Mesenchymal stem cell (in vitro differentiated cells and primary cell): ENCODE measurements at regions not wholly inside any gene's neighbourhood (a gene's known extent, or its start where the extent isn't known, plus 50 kb on each side); places are given as distances from the start of the nearest gene placed in this dataset.

Experiments
- DNase-seq: peaks from one replicate; pipeline ENCODE4 v3.0.0-alpha.2; 2013
- H2AFZ ChIP-seq: one replicate; pipeline ENCODE4 v1.6.1; 2013; ENCODE audit warnings: low read depth, mild to moderate bottlenecking, control low read depth, inconsistent platforms, low read length, moderate library complexity
- H2AK5ac ChIP-seq: 2 replicates; pipeline ENCODE4 v1.6.1; 2013; ENCODE audit warnings: low read length, moderate library complexity, mild to moderate bottlenecking, inconsistent platforms; ENCODE audit not compliant: severe bottlenecking
- H2BK120ac ChIP-seq: one replicate; pipeline ENCODE4 v1.6.1; 2013; ENCODE audit warnings: low read depth, mild to moderate bottlenecking, inconsistent platforms, low read length, moderate library complexity
- H2BK12ac ChIP-seq, 2 experiments: one replicate each; pipeline ENCODE4 v1.6.1; 2013; ENCODE audit warnings: inconsistent platforms in 2 of 2, low read length in 2 of 2, mild to moderate bottlenecking in 2 of 2, moderate library complexity in 2 of 2, control low read depth in 1 of 2
- H2BK15ac ChIP-seq: one replicate; pipeline ENCODE4 v1.6.1; 2013; ENCODE audit warnings: mild to moderate bottlenecking, low read depth, inconsistent platforms; ENCODE audit not compliant: poor library complexity, severe bottlenecking
- H2BK5ac ChIP-seq: 2 replicates; pipeline ENCODE4 v1.6.1; 2013; ENCODE audit warnings: low read depth, mild to moderate bottlenecking, low read length, control low read depth, inconsistent platforms; ENCODE audit not compliant: poor library complexity, severe bottlenecking
- H3K14ac ChIP-seq, 2 experiments: one replicate each; pipeline ENCODE4 v1.6.1; 2013; ENCODE audit warnings: inconsistent platforms in 2 of 2, low read length in 2 of 2, control low read depth in 1 of 2, mild to moderate bottlenecking in 1 of 2, moderate library complexity in 1 of 2
- H3K18ac ChIP-seq, 2 experiments: one replicate each; pipeline ENCODE4 v1.6.1; 2013; ENCODE audit warnings: inconsistent platforms in 2 of 2, low read length in 2 of 2, control low read depth in 1 of 2, low read depth in 1 of 2, mild to moderate bottlenecking in 1 of 2
- H3K23ac ChIP-seq, 2 experiments: one replicate each; pipeline ENCODE4 v1.6.1; 2013; ENCODE audit warnings: inconsistent platforms in 2 of 2, low read length in 2 of 2, mild to moderate bottlenecking in 2 of 2, moderate library complexity in 2 of 2, control low read depth in 1 of 2
- H3K27ac ChIP-seq: 2 replicates; pipeline ENCODE4 v1.5.1; 2013; ENCODE audit warnings: mild to moderate bottlenecking, moderate library complexity, low read length, control low read depth, inconsistent platforms; ENCODE audit not compliant: poor library complexity, severe bottlenecking
- H3K27me3 ChIP-seq, 2 experiments: 2 replicates each; pipeline versions ENCODE4 v1.6.1 to v1.7.0; 2013; ENCODE audit warnings: low read length in 2 of 2, mild to moderate bottlenecking in 2 of 2, moderate library complexity in 2 of 2, control low read depth in 1 of 2, inconsistent platforms in 1 of 2; ENCODE audit not compliant: control insufficient read depth in 1 of 2, insufficient read depth in 1 of 2
- H3K36me3 ChIP-seq, 2 experiments: 2 replicates each; pipeline versions ENCODE4 v1.6.1 to v1.7.0; 2013; ENCODE audit warnings: low read length in 2 of 2, control low read depth in 1 of 2, inconsistent platforms in 1 of 2, low read depth in 1 of 2, mild to moderate bottlenecking in 1 of 2; ENCODE audit not compliant: insufficient read depth in 2 of 2, control insufficient read depth in 1 of 2
- H3K4ac ChIP-seq, 2 experiments: one replicate each; pipeline ENCODE4 v1.6.1; 2013; ENCODE audit warnings: inconsistent platforms in 2 of 2, low read length in 2 of 2, mild to moderate bottlenecking in 2 of 2, moderate library complexity in 2 of 2, control low read depth in 1 of 2, low read depth in 1 of 2
- H3K4me1 ChIP-seq: 2 replicates; pipeline ENCODE4 v1.6.1; 2013; ENCODE audit warnings: low read depth, low read length, control low read depth; ENCODE audit not compliant: control insufficient read depth, insufficient read depth
- H3K4me2 ChIP-seq: 2 replicates; pipeline ENCODE4 v1.6.1; 2013; ENCODE audit warnings: low read length, mild to moderate bottlenecking, inconsistent platforms; ENCODE audit not compliant: poor library complexity, severe bottlenecking
- H3K4me3 ChIP-seq, 2 experiments: 2 replicates each; pipeline versions ENCODE4 v1.5.1 to v1.7.0; 2013; ENCODE audit warnings: low read length in 2 of 2, mild to moderate bottlenecking in 2 of 2, control low read depth in 1 of 2, low read depth in 1 of 2; ENCODE audit not compliant: insufficient read depth in 1 of 2
- H3K79me1 ChIP-seq: replicated peaks from 2 replicates; pipeline ENCODE4 v1.6.1; 2013; ENCODE audit warnings: mild to moderate bottlenecking, control low read depth, low read length, inconsistent platforms; ENCODE audit not compliant: poor library complexity, severe bottlenecking
- H3K9ac ChIP-seq: 2 replicates; pipeline ENCODE4 v1.7.0; 2013; ENCODE audit warnings: mild to moderate bottlenecking, low read length, moderate library complexity
- H3K9me3 ChIP-seq: 2 replicates; pipeline ENCODE4 v1.7.0; 2013; ENCODE audit warnings: mild to moderate bottlenecking, low read length; ENCODE audit not compliant: control insufficient read depth
- H4K8ac ChIP-seq: one replicate; pipeline ENCODE4 v1.6.1; 2013; ENCODE audit warnings: inconsistent platforms, mild to moderate bottlenecking, low read length, moderate library complexity
- H4K91ac ChIP-seq: one replicate; pipeline ENCODE4 v1.6.1; 2013; ENCODE audit warnings: mild to moderate bottlenecking, low read length, inconsistent platforms
- WGBS: methylation state at CpG from one replicate; pipeline ENCODE4 v1.1.7; 2013; ENCODE audit warnings: mixed read lengths; 5-methylcytosine and 5-hydroxymethylcytosine counted together

DNA sequence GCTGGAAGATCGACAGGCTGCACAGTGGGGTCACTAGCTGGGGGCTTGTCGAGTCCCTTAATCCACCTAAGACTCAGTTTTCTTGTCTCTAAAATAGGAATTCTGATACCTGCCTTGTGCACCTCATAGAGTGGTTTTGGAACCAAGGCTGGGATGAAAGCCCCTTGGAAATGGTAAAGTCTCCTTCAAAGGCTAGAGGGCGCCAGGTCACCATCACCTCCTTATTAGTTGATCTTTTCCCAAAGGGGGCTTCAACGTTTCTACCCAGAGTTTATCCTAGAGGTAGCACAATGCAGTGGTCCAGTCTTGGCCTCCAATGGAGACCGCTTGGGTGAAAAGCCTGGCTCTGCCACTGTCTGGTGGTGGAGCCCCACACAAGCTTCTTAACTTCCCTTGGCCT, 158.2 kb downstream of the AIPL1 start:
- no peak overlapping the region for H3K9ac ChIP-seq
- 62% methylated on average over 5 of the region's 5 CpGs for WGBS
- H2AFZ ChIP-seq: no peak overlapping the region
- no peak overlapping the region for H4K8ac ChIP-seq
- H3K27me3 ChIP-seq: peaks cover 0 to 4% of the 10 kb centered on the region in 2 experiments
- H3K9me3 ChIP-seq: peaks cover 5% of the 10 kb centered on the region
- no peaks in the 10 kb centered on the region for H3K4me1 ChIP-seq
- no peak overlapping the region for H3K14ac ChIP-seq
- H2BK12ac ChIP-seq: no peak overlapping the region
- H2BK5ac ChIP-seq: no peak overlapping the region
- H3K27ac ChIP-seq: no peak overlapping the region
- H3K23ac ChIP-seq: no peak overlapping the region
- H3K4me2 ChIP-seq: no peak overlapping the region
- H3K4ac ChIP-seq: no peak overlapping the region
- no peaks in the 10 kb centered on the region for H3K79me1 ChIP-seq
- no peak for DNase-seq
- H2BK120ac ChIP-seq: no peak overlapping the region
- no peak overlapping the region for H3K4me3 ChIP-seq
- no peak overlapping the region for H3K18ac ChIP-seq
- H4K91ac ChIP-seq: no peak overlapping the region
- H2BK15ac ChIP-seq: no peak overlapping the region
- H2AK5ac ChIP-seq: no peak overlapping the region
- H3K36me3 ChIP-seq: no peaks in the 10 kb centered on the region

DNA sequence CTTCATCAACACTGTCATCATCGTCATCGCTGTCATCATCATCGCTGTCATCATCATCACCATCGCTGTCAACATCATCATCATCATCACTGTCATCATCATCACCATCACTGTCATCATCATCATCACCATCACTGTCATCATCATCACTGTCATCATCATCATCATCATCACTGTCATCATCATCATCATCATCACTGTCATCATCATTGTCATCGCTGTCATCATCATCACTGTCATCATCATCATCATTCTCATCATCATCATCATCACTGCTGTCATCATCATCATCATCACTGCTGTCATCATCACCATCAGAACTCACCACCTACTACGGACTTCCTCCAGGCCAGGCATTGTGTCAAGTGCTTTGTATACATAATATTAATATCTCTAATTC, 160.6 kb downstream of the AIPL1 start:
- H3K9me3 ChIP-seq: peaks cover 5% of the 10 kb centered on the region
- no peak overlapping the region for H3K4ac ChIP-seq
- H2AFZ ChIP-seq: no peak overlapping the region
- no peak overlapping the region for H3K4me2 ChIP-seq
- H3K9ac ChIP-seq: no peak overlapping the region
- H3K27me3 ChIP-seq: no peaks in the 10 kb centered on the region
- no peak overlapping the region for H3K23ac ChIP-seq
- H3K18ac ChIP-seq: no peak overlapping the region
- H3K27ac ChIP-seq: no peak overlapping the region
- WGBS: 81% methylated on average over 5 of the region's 6 CpGs
- no peak for DNase-seq
- H4K91ac ChIP-seq: no peak overlapping the region
- no peak overlapping the region for H4K8ac ChIP-seq
- H3K79me1 ChIP-seq: no peaks in the 10 kb centered on the region
- H3K4me3 ChIP-seq: no peak overlapping the region
- H3K14ac ChIP-seq: no peak overlapping the region
- no peak overlapping the region for H2BK120ac ChIP-seq
- no peaks in the 10 kb centered on the region for H3K36me3 ChIP-seq
- H3K4me1 ChIP-seq: no peaks in the 10 kb centered on the region
- no peak overlapping the region for H2BK12ac ChIP-seq
- H2BK15ac ChIP-seq: no peak overlapping the region
- no peak overlapping the region for H2AK5ac ChIP-seq
- H2BK5ac ChIP-seq: no peak overlapping the region

DNA sequence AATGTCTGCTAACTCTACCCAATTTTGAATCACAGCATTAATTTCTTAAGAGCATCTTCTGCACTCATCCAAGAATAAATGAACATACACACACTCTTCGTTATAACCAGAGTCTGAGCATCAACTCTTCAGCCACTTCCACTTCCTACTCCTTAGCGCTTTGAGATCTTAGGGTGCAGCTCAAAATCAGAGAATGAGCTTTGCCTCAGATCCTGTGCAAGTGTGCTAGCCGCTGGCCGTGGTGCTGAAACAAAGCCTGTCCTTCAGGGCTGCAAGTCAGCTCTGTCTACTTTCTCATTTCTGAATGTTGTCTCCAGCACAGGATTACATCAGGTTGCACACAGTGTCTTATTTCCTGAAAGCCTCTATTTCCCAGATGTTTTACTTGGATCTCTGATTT, 165.4 kb downstream of the AIPL1 start:
- Histone ChIP-seq H2BK5ac (no peak overlapping the region), H3K27ac (no peak overlapping the region), H3K4ac (no peak overlapping the region), H3K9ac (no peak overlapping the region), H3K14ac (no peak overlapping the region), H3K36me3 (no peaks in the 10 kb centered on the region), H3K18ac (no peak overlapping the region), H4K91ac (no peak overlapping the region), H3K9me3 (peaks cover 5% of the 10 kb centered on the region), H2AK5ac (no peak overlapping the region), H3K79me1 (no peaks in the 10 kb centered on the region), H3K27me3 (no peaks in the 10 kb centered on the region), H3K4me1 (no peaks in the 10 kb centered on the region), H2BK120ac (no peak overlapping the region), H3K4me2 (no peak overlapping the region), H2AFZ (no peak overlapping the region), H2BK12ac (no peak overlapping the region), H2BK15ac (no peak overlapping the region), H3K4me3 (no peak overlapping the region), H4K8ac (no peak overlapping the region), H3K23ac (no peak overlapping the region)
- DNase-seq: peak; percentile 49
- 18% methylated on average over 4 of the region's 4 CpGs for WGBS

DNA sequence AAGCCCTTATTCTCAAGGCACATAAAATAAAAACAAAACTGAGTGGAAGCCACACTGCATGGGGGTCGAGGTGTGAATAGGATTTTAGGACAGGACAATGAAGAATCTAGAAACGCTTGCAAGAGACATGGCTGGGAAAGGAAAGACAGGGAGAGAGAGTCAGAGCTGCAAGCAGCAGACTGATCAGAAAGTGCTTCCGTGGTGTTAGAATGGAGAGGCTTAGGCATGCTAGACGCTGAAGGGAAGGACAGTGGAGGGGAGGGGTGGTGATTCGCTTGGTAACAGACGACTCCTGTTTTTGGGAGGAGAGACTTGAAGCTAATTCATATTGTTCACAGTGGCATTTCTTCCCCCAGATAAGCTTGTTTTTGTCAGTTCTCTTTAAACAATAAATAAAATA, 173.5 kb downstream of the AIPL1 start:
- H3K4ac ChIP-seq: no peak overlapping the region
- no peak overlapping the region for H2BK12ac ChIP-seq
- no peak overlapping the region for H3K4me2 ChIP-seq
- H2AK5ac ChIP-seq: no peak overlapping the region
- H3K4me3 ChIP-seq: no peak overlapping the region
- no peaks in the 10 kb centered on the region for H3K36me3 ChIP-seq
- H3K27me3 ChIP-seq: peaks cover 0 to 20% of the 10 kb centered on the region in 2 experiments
- no peak overlapping the region for H3K9ac ChIP-seq
- no peak overlapping the region for H2BK120ac ChIP-seq
- H3K79me1 ChIP-seq: no peaks in the 10 kb centered on the region
- no peak overlapping the region for H4K91ac ChIP-seq
- no peak overlapping the region for H3K23ac ChIP-seq
- 36% methylated on average over 6 of the region's 6 CpGs for WGBS
- no peak overlapping the region for H2BK5ac ChIP-seq
- no peaks in the 10 kb centered on the region for H3K9me3 ChIP-seq
- H2AFZ ChIP-seq: no peak overlapping the region
- no peak overlapping the region for H3K18ac ChIP-seq
- no peak overlapping the region for H3K14ac ChIP-seq
- H3K27ac ChIP-seq: no peak overlapping the region
- H3K4me1 ChIP-seq: peaks cover 2% of the 10 kb centered on the region
- no peak overlapping the region for H2BK15ac ChIP-seq
- DNase-seq: no peak
- no peak overlapping the region for H4K8ac ChIP-seq
